MM.1S (cell line): ENCODE measurements at regions not wholly inside any gene's neighbourhood (a gene's known extent, or its start where the extent isn't known, plus 50 kb on each side); places are given as distances from the start of the nearest gene placed in this dataset.

Experiments
- DNase-seq: peaks from one replicate; pipeline ENCODE4 v3.0.0-alpha.2; 2015
- H2AFZ ChIP-seq: fragments of 300-600 bp; sonication (generic); 2 replicates; pipeline ENCODE4 v1.6.0; 2016; ENCODE audit warnings: antibody characterized with exemption, low read length
- H3F3A ChIP-seq: fragments of 300-600 bp; sonication (generic); 2 replicates; pipeline ENCODE4 v1.6.1; 2016; ENCODE audit warnings: mild to moderate bottlenecking, antibody characterized with exemption, low read length, moderate library complexity, mixed read lengths; ENCODE audit not compliant: insufficient read depth
- H3K27ac ChIP-seq: fragments of 300-600 bp; sonication (generic); 2 replicates; pipeline ENCODE4 v1.5.1; 2016; ENCODE audit warnings: mild to moderate bottlenecking, low read length
- H3K27me3 ChIP-seq: fragments of 300-600 bp; sonication (generic); replicated peaks from 2 replicates; pipeline ENCODE4 v1.6.0; 2016; ENCODE audit warnings: low read length; ENCODE audit not compliant: insufficient read depth
- H3K36me3 ChIP-seq: fragments of 300-600 bp; sonication (generic); replicated peaks from 2 replicates; pipeline ENCODE4 v1.6.1; 2016; ENCODE audit warnings: mild to moderate bottlenecking, low read length, mixed read lengths; ENCODE audit not compliant: insufficient read depth
- H3K4me1 ChIP-seq: fragments of 300-600 bp; sonication (generic); 2 replicates; pipeline ENCODE4 v1.6.1; 2016; ENCODE audit warnings: low read length, mixed read lengths
- H3K4me2 ChIP-seq: fragments of 300-600 bp; sonication (generic); 2 replicates; pipeline ENCODE4 v1.6.0; 2016; ENCODE audit warnings: low read depth, low read length
- H3K4me3 ChIP-seq: fragments of 300-600 bp; sonication (generic); 2 replicates; pipeline ENCODE4 v1.5.1; 2016; ENCODE audit warnings: low read length, mixed read lengths
- H3K79me2 ChIP-seq: fragments of 300-600 bp; sonication (generic); 2 replicates; pipeline ENCODE4 v1.6.1; 2016; ENCODE audit warnings: mixed run types, low read length, mixed read lengths
- H3K9ac ChIP-seq: fragments of 300-600 bp; sonication (generic); 2 replicates; pipeline ENCODE4 v1.6.1; 2016; ENCODE audit warnings: low read length, mixed read lengths
- H3K9me2 ChIP-seq: fragments of 300-600 bp; sonication (generic); replicated peaks from 2 replicates; pipeline ENCODE4 v1.6.1; 2016; ENCODE audit warnings: mild to moderate bottlenecking, low read length, mixed read lengths; ENCODE audit not compliant: insufficient read depth
- H3K9me3 ChIP-seq: fragments of 300-600 bp; sonication (generic); replicated peaks from 2 replicates; pipeline ENCODE4 v1.6.1; 2016; ENCODE audit warnings: mild to moderate bottlenecking, low read length, mixed read lengths; ENCODE audit not compliant: insufficient read depth
- H4K20me1 ChIP-seq: fragments of 300-600 bp; sonication (generic); 2 replicates; pipeline ENCODE4 v1.6.1; 2016; ENCODE audit warnings: mild to moderate bottlenecking, low read length, moderate library complexity, mixed read lengths; ENCODE audit not compliant: insufficient read depth
- CTCF ChIP-seq: fragments of 300-600 bp; sonication (generic); IDR thresholded peaks from 2 replicates; pipeline ENCODE4 v1.5.1; 2016; ENCODE audit warnings: antibody characterized with exemption, low read length, mixed read lengths
- EZH2 ChIP-seq: fragments of 300-600 bp; sonication (generic); optimal IDR thresholded peaks from 2 replicates; pipeline ENCODE3; 2017; ENCODE audit warnings: low read depth, mild to moderate bottlenecking, antibody characterized with exemption, low read length, mixed read lengths
- EZH2phosphoT487 ChIP-seq: fragments of 300-600 bp; sonication (generic); IDR thresholded peaks from 2 replicates; pipeline ENCODE4 v1.6.1; 2018; ENCODE audit warnings: antibody characterized with exemption, low read length

GRCh38 chr20:4401601-4402000 is 152.5 kb upstream of the ADRA1D start:
- Histone ChIP-seq H3K27me3 (no peaks in the 10 kb centered on the region), H3K4me2 (no peak overlapping the region), H4K20me1 (no peaks in the 10 kb centered on the region), H3K9me2 (no peaks in the 10 kb centered on the region), H3K9ac (no peak overlapping the region), H3K79me2 (no peaks in the 10 kb centered on the region), H3K4me1 (no peaks in the 10 kb centered on the region), H3K36me3 (no peaks in the 10 kb centered on the region), H3F3A (no peaks in the 10 kb centered on the region), H3K9me3 (no peaks in the 10 kb centered on the region), H3K27ac (no peak overlapping the region), H2AFZ (no peak overlapping the region), H3K4me3 (no peak overlapping the region)
- no peak for DNase-seq
- no peak for TF ChIP-seq CTCF
- TF ChIP-seq EZH2phosphoT487, result no peak
- no peak for TF ChIP-seq EZH2

DNA sequence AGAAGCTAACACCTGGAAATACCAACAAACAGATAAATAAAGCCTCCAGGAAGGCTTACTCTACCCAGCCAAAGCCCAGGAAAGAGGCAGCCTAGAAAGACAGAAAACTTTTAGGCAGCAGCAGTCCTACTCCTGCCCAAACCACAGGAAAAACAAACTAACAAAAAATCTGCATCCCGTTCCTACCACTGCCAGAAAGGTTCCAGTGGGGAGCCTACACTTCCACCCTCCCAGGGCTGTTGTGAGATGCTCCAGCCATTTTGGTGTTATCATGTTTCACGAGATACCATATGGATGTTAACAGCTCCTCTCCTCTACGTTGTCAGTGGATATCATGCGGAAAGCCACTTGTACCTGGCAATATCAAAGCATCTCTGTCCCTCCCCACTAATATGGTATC is 135.9 kb upstream of the ADRA1D start:
- Histone ChIP-seq H3K9ac (no peak overlapping the region), H3F3A (no peaks in the 10 kb centered on the region), H3K27ac (no peak overlapping the region), H3K36me3 (no peaks in the 10 kb centered on the region), H4K20me1 (no peaks in the 10 kb centered on the region), H3K27me3 (no peaks in the 10 kb centered on the region), H3K9me2 (no peaks in the 10 kb centered on the region), H3K4me3 (no peak overlapping the region), H3K4me2 (no peak overlapping the region), H2AFZ (no peak overlapping the region), H3K4me1 (no peaks in the 10 kb centered on the region), H3K79me2 (no peaks in the 10 kb centered on the region), H3K9me3 (no peaks in the 10 kb centered on the region)
- TF ChIP-seq EZH2 (no peak), EZH2phosphoT487 (no peak)
- DNase-seq, result no peak

DNA sequence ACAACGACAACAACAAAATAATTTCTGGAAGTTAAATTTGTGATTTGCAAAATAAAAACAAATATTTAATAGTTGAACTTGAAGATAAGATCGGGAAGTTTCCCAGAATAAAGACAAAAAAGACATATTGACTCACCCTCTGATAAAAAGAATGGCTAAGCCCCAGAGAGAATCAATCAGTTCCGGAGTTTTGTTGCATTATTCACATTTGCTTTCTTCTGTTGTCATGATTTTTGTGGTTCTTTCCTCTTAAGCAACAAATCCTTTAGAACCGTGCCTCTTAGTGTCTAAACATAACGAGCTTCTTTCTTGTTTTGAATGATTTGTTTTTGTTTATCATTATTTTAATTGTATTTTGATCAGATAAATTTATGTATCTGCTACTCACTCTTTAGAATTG is 134.9 kb upstream of the ADRA1D start:
- no peaks in the 10 kb centered on the region for H3K9me2 ChIP-seq
- no peaks in the 10 kb centered on the region for H3K27me3 ChIP-seq
- no peaks in the 10 kb centered on the region for H3K79me2 ChIP-seq
- no peak overlapping the region for H3K4me3 ChIP-seq
- no peaks in the 10 kb centered on the region for H3K4me1 ChIP-seq
- no peaks in the 10 kb centered on the region for H3K9me3 ChIP-seq
- H4K20me1 ChIP-seq, result no peaks in the 10 kb centered on the region
- no peak for DNase-seq
- H3K4me2 ChIP-seq, result no peak overlapping the region
- H3F3A ChIP-seq, result no peaks in the 10 kb centered on the region
- no peak for TF ChIP-seq EZH2phosphoT487
- no peak for TF ChIP-seq CTCF
- no peak for TF ChIP-seq EZH2
- H3K36me3 ChIP-seq, result no peaks in the 10 kb centered on the region
- no peak overlapping the region for H3K9ac ChIP-seq
- H2AFZ ChIP-seq, result no peak overlapping the region
- no peak overlapping the region for H3K27ac ChIP-seq

GRCh38 chr20:4375881-4376280 is 126.8 kb upstream of the ADRA1D start:
- Histone ChIP-seq H4K20me1 (no peaks in the 10 kb centered on the region), H3K9ac (no peak overlapping the region), H3K36me3 (no peaks in the 10 kb centered on the region), H3F3A (no peaks in the 10 kb centered on the region), H3K4me3 (no peak overlapping the region), H2AFZ (no peak overlapping the region), H3K27me3 (no peaks in the 10 kb centered on the region), H3K79me2 (no peaks in the 10 kb centered on the region), H3K9me3 (no peaks in the 10 kb centered on the region), H3K9me2 (no peaks in the 10 kb centered on the region), H3K4me2 (no peak overlapping the region), H3K27ac (no peak overlapping the region), H3K4me1 (no peaks in the 10 kb centered on the region)
- no peak for DNase-seq
- TF ChIP-seq CTCF, result no peak
- no peak for TF ChIP-seq EZH2
- TF ChIP-seq EZH2phosphoT487, result no peak
